Chondrocyte (in vitro differentiated cells): ENCODE measurements at regions not wholly inside any gene's neighbourhood (a gene's known extent, or its start where the extent isn't known, plus 50 kb on each side); places are given as distances from the start of the nearest gene placed in this dataset.
A peak's percentile ranks its signal among the peaks of the same experiment; 100 is the strongest.

Source experiments
- DNase-seq: peaks from one replicate; pipeline ENCODE4 v3.0.0; 2021; ENCODE audit warnings: mixed read lengths, low spot score
- H3K27ac Mint-ChIP-seq: one replicate; pipeline ENCODE4 v1.8.0; 2021; ENCODE audit warnings: mild to moderate bottlenecking, moderate library complexity, mixed read lengths; ENCODE audit not compliant: unreplicated experiment
- H3K27me3 Mint-ChIP-seq: 2 replicates; pipeline ENCODE4 v1.8.0; 2021; ENCODE audit warnings: low read depth, mixed read lengths
- H3K36me3 Mint-ChIP-seq: 2 replicates; pipeline ENCODE4 v1.8.0; 2021; ENCODE audit warnings: low read depth, mixed read lengths
- H3K4me1 Mint-ChIP-seq: 2 replicates; pipeline ENCODE4 v1.8.0; 2021; ENCODE audit warnings: low read depth, mild to moderate bottlenecking, mixed read lengths
- H3K4me3 Mint-ChIP-seq: one replicate; pipeline ENCODE4 v1.8.0; 2021; ENCODE audit warnings: mild to moderate bottlenecking, moderate library complexity, mixed read lengths; ENCODE audit not compliant: unreplicated experiment
- H3K9me3 Mint-ChIP-seq: 2 replicates; pipeline ENCODE4 v1.8.0; 2021; ENCODE audit warnings: low read depth, mixed read lengths
- CTCF ChIP-seq: fragments of 200-600 bp; sonication (generic); IDR thresholded peaks from 2 replicates; pipeline ENCODE4 v1.5.0; 2021; ENCODE audit warnings: antibody characterized with exemption, mild to moderate bottlenecking, moderate library complexity

DNA sequence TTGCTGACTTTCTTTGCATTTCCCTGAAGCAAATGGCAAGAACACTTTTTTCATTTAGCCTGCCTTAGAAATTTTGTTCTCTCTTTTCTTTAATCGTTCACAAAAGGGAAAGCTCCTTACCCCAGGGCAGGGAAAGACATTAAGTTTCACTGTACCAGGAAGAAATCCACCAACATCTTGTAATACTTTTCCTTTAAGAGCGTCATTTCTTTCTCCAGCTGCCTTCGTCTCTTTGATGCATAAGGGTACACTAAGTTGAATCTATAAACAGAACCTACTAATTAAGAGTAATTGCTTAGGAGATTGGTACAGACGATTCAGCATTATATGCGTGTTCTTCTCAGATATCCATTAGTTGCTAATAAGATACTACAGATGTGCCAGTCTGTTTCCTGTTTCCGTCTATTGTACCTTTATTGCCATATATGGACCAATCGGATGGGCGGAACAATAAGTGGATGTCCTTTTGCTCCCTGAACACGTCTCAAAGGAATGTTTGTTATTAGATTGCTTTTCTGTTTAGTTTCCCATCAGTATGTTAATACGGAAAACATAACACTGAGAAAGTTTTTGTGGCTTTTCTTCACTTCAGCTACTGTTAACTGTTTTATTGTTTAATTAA lies 276.7 kb upstream of the RARB start:
- no peak for DNase-seq
- Mint-ChIP-seq H3K9me3 (no peaks in the 10 kb centered on the region), H3K27ac (peak overlapping the region; percentile 78), H3K27me3 (no peaks in the 10 kb centered on the region), H3K36me3 (no peaks in the 10 kb centered on the region), H3K4me1 (peaks cover 40% of the 10 kb centered on the region), H3K4me3 (peak overlapping the region; percentile 62)
- no peak for TF ChIP-seq CTCF

DNA sequence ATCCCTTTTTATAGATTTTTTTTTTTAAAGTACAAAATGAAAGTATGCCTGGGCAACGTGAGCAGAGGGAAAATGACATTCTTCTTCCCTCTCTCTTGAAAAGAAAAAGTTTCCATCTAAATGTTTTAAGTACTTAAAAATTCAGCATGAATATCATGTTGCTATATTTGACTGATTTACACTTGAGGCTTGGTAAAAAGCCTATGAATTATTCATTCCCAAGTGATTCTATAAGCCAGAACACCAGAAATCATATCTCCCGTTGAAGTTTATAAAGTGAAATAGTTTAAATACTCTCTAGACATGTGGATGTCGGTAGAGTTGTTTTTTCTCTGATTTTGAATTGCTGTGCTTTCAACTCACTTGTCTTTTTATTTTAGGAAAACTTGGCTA lies 276.2 kb upstream of the RARB start:
- Mint-ChIP-seq H3K27me3 (no peaks in the 10 kb centered on the region), H3K4me1 (peaks cover 45% of the 10 kb centered on the region), H3K9me3 (no peaks in the 10 kb centered on the region), H3K27ac (peak overlapping the region; percentile 78), H3K4me3 (peak overlapping the region; percentile 62), H3K36me3 (no peaks in the 10 kb centered on the region)
- no peak for TF ChIP-seq CTCF
- DNase-seq: no peak

- Mint-ChIP-seq H3K27ac (no peak overlapping the region), H3K9me3 (no peaks in the 10 kb centered on the region), H3K27me3 (no peaks in the 10 kb centered on the region), H3K36me3 (no peaks in the 10 kb centered on the region), H3K4me1 (peaks cover 53% of the 10 kb centered on the region), H3K4me3 (no peak overlapping the region)
- no peak for TF ChIP-seq CTCF
- DNase-seq: no peak
Measured at GRCh38 chr3:25153136-25153535, 274.9 kb upstream of the RARB start.

DNA sequence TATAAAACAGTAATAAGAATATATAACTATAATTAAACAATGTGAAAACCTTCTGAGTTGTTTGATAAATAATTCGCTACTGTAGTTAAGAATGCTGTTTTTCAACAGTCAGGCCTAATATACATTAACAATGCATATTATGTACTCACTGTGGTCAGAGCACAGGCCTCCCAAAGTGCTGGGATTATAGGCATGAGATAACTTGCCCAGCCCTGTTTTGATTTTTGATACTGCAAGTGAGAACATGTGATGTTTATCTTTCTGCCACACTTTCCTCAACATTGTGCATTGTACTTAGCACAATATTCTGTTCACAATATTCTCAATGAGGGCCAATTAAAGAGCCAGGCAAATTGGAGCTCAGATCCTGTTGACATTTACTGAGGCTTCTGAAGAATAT lies 274.5 kb upstream of the RARB start:
- Mint-ChIP-seq H3K4me1 (peaks cover 53% of the 10 kb centered on the region), H3K4me3 (no peak overlapping the region), H3K36me3 (no peaks in the 10 kb centered on the region), H3K27me3 (no peaks in the 10 kb centered on the region), H3K9me3 (no peaks in the 10 kb centered on the region), H3K27ac (no peak overlapping the region)
- TF ChIP-seq CTCF: no peak
- DNase-seq: no peak

DNA sequence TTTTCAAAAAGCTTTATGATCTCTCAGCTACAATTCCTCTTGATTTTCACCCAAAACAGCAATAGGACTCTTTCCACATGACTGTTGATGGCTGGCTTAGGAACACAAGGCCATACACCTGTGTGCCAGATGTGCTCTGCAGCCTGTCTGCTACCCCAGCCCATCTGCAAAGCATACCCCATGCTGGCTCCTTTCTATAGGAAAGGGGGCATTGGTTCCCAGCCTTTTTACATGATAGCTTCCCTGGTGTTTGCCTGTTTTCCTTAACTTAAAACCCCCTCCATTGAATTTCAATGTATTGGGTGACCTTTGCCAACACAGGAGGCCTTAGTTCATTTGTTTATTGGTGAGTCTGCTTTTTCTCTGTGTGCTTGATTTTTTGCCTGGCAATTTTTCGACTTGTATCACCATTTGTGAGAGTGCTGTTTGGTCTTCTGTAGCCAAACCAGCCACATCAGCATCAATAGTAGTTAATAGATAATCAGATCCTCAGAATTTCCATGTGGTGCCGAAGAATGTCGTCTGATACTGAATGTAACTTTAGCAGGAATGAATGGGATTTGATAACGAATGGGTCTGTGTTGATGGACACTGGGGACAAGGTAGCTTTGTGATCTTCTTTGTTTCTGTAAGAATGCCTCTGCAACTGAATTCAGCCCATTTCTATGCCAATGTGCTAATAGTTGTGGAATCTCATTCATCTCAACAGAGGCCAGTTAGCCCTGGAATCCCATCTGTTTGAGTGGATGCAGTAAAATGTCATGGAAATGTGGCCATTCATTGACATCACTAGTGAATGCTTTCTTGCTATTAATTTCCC lies 272.2 kb upstream of the RARB start:
- H3K27ac Mint-ChIP-seq: peak overlapping the region; percentile 77

More for the DNA sequence above, 272.2 kb upstream of the RARB start:
- no peak for TF ChIP-seq CTCF
- Mint-ChIP-seq H3K4me3 (peak overlapping the region; percentile 46), H3K4me1 (peaks cover 55% of the 10 kb centered on the region), H3K9me3 (no peaks in the 10 kb centered on the region), H3K27me3 (no peaks in the 10 kb centered on the region), H3K36me3 (no peaks in the 10 kb centered on the region)
- no peak for DNase-seq
